HepG2 (cell line): ENCODE measurements at regions not wholly inside any gene's neighbourhood (a gene's known extent, or its start where the extent isn't known, plus 50 kb on each side); places are given as distances from the start of the nearest gene placed in this dataset.

Source experiments
- ATAC-seq: fragments of 200-7000 bp; cut with Tn5 transposase; 3 replicates; pipeline ENCODE4 v1.9.1; 2020; ENCODE audit warnings: mild to moderate bottlenecking, moderate library complexity
- BruUV-seq: library from RNA; stranded (reverse); fragments of 400-500 nt; replicated peaks from 2 replicates; lab custom pipeline; 2021; lab: Mats Ljungman, UMichigan
- CTCF ChIA-PET: fragments of 300-600 bp; formaldehyde crosslinking; extraction: SDS; loops from one replicate; lab custom pipeline; 2021; ENCODE audit warnings: low total read pairs, inconsistent platforms, low intra/inter-chr PET ratio; lab: Yijun Ruan, JAX
- POLR2A ChIA-PET: fragments of 350-600 bp; sonication (Branson Sonifier 250); formaldehyde crosslinking; loops from one replicate; lab custom pipeline; 2020; ENCODE audit warnings: antibody characterized with exemption, inconsistent platforms; lab: Yijun Ruan, JAX
- DNase-seq: peaks from one replicate; pipeline ENCODE4 v3.0.0-alpha.2; 2015; ENCODE audit warnings: low spot score
- FAIRE-seq: peaks from 3 replicates; lab custom pipeline; 2011; peaks lifted over from hg19 to GRCh38; lab: Jason Lieb, UNC
- H2AFZ ChIP-seq: one replicate; pipeline ENCODE4 v1.6.1; 2011; ENCODE audit warnings: low read length, inconsistent platforms
- H3K27ac ChIP-seq: fragments of 300-600 bp; 3 replicates; pipeline ENCODE4 v1.8.0; 2011; ENCODE audit warnings: mixed run types, mild to moderate bottlenecking, mixed read lengths, low read length, inconsistent platforms; ENCODE audit not compliant: insufficient read depth; ENCODE audit errors: extremely low read length
- H3K27me3 ChIP-seq, 2 experiments: fragments of 200-600 bp in 1 of 2; 2 replicates in 1 of 2; 3 replicates in 1 of 2; pipeline versions ENCODE4 v1.6.0 to v1.8.0; 2011; ENCODE audit warnings: low read length in 2 of 2, mild to moderate bottlenecking in 2 of 2, moderate library complexity in 2 of 2, inconsistent platforms in 1 of 2; ENCODE audit not compliant: insufficient read depth in 2 of 2, control insufficient read depth in 1 of 2
- H3K36me3 ChIP-seq, 2 experiments: fragments of 200-600 bp in 1 of 2; replicated peaks in 1 of 2; 2 replicates in 1 of 2; 3 replicates in 1 of 2; pipeline versions ENCODE4 v1.5.1 to v1.8.0; 2011; ENCODE audit warnings: low read length in 2 of 2, inconsistent platforms in 1 of 2; ENCODE audit not compliant: insufficient read depth in 2 of 2, control insufficient read depth in 1 of 2
- H3K4me1 ChIP-seq: 2 replicates; pipeline ENCODE4 v1.5.1; 2012; ENCODE audit warnings: low read length, inconsistent platforms; ENCODE audit not compliant: insufficient read depth
- H3K4me2 ChIP-seq: 2 replicates; pipeline ENCODE4 v1.6.0; 2011; ENCODE audit warnings: low read depth, low read length, inconsistent platforms
- H3K4me3 ChIP-seq, 3 experiments: fragments of 200-600 bp in 1 of 3; sonication (generic), shearing (Covaris generic) in 1 of 3; replicated peaks in 1 of 3; 2 replicates each; pipeline ENCODE4 v1.5.1; 2011 to 2016; ENCODE audit warnings: low read length in 3 of 3, inconsistent platforms in 2 of 3, low read depth in 2 of 3, mild to moderate bottlenecking in 2 of 3, control low read depth in 1 of 3, mixed read lengths in 1 of 3; ENCODE audit not compliant: insufficient read depth in 1 of 3
- H3K79me2 ChIP-seq: one replicate; pipeline ENCODE4 v1.6.1; 2011; ENCODE audit warnings: low read length, inconsistent platforms; ENCODE audit not compliant: insufficient read depth
- H3K9ac ChIP-seq: 2 replicates; pipeline ENCODE4 v1.6.0; 2011; ENCODE audit warnings: mild to moderate bottlenecking, low read depth, low read length, inconsistent platforms; ENCODE audit not compliant: insufficient read depth
- H3K9me3 ChIP-seq: 2 replicates; pipeline ENCODE4 v1.5.1; 2012; ENCODE audit warnings: mild to moderate bottlenecking, low read length
- H4K20me1 ChIP-seq: 2 replicates; pipeline ENCODE4 v1.6.0; 2011; ENCODE audit warnings: inconsistent platforms, mild to moderate bottlenecking, low read length, moderate library complexity; ENCODE audit not compliant: insufficient read depth
- ERF ChIP-seq: IDR thresholded peaks from 2 replicates; pipeline ENCODE4 v1.6.1; 2018; ENCODE audit warnings: missing biosample characterization, missing genetic modification reagents
- HOXA3 ChIP-seq: sonication (generic); formaldehyde crosslinking; IDR thresholded peaks from 2 replicates; pipeline ENCODE4 v1.5.0; 2020; ENCODE audit warnings: missing genetic modification reagents
- HOXA9 ChIP-seq: sonication (generic); formaldehyde crosslinking; IDR thresholded peaks from 2 replicates; pipeline ENCODE4 v1.8.1; 2022; ENCODE audit warnings: missing genetic modification reagents, mild to moderate bottlenecking, moderate library complexity, borderline replicate concordance
- JUNB ChIP-seq: sonication (generic); formaldehyde crosslinking; IDR thresholded peaks from 2 replicates; pipeline ENCODE4 v1.8.0; 2022; ENCODE audit warnings: missing genetic modification reagents, mild to moderate bottlenecking, borderline replicate concordance
- PITX1 ChIP-seq: sonication (generic); formaldehyde crosslinking; IDR thresholded peaks from 2 replicates; pipeline ENCODE4 v1.5.1; 2020; ENCODE audit warnings: mild to moderate bottlenecking, missing genetic modification reagents
- SALL2 ChIP-seq: sonication (generic); formaldehyde crosslinking; IDR thresholded peaks from 2 replicates; pipeline ENCODE4 v1.8.1; 2023; ENCODE audit warnings: mild to moderate bottlenecking, missing genetic modification reagents, inconsistent platforms
- SCMH1 ChIP-seq: sonication (generic); formaldehyde crosslinking; IDR thresholded peaks from 2 replicates; pipeline ENCODE4 v1.9.0; 2021; ENCODE audit warnings: missing genetic modification reagents, mild to moderate bottlenecking, borderline replicate concordance
- SIX1 ChIP-seq: sonication (generic); formaldehyde crosslinking; IDR thresholded peaks from 2 replicates; pipeline ENCODE4 v1.4.0; 2020; ENCODE audit warnings: missing genetic modification reagents, borderline replicate concordance
- SP4 ChIP-seq: sonication (generic); formaldehyde crosslinking; IDR thresholded peaks from 2 replicates; pipeline ENCODE4 v1.8.1; 2023; ENCODE audit warnings: mild to moderate bottlenecking, missing genetic modification reagents
- WIZ ChIP-seq: sonication (generic); formaldehyde crosslinking; IDR thresholded peaks from 2 replicates; pipeline ENCODE4 v1.5.1; 2020; ENCODE audit warnings: mild to moderate bottlenecking, missing genetic modification reagents
- XRCC5 ChIP-seq: fragments of 200-400 bp; formaldehyde crosslinking; optimal IDR thresholded peaks from 2 replicates; pipeline ENCODE3; 2017; ENCODE audit warnings: mild to moderate bottlenecking, low read length
- ZFP41 ChIP-seq: sonication (generic); formaldehyde crosslinking; IDR thresholded peaks from 2 replicates; pipeline ENCODE4 v1.4.0; 2020; ENCODE audit warnings: mild to moderate bottlenecking, missing genetic modification reagents, borderline replicate concordance
- ZNF83 ChIP-seq: sonication (generic); formaldehyde crosslinking; IDR thresholded peaks from 2 replicates; pipeline ENCODE4 v1.4.0; 2020; ENCODE audit warnings: missing genetic modification reagents, mild to moderate bottlenecking, borderline replicate concordance
- WGBS: methylation state at CpG from one replicate; pipeline ENCODE4 v1.1.6; 2017; ENCODE audit warnings: low lambda C conversion rate; 5-methylcytosine and 5-hydroxymethylcytosine counted together
- in situ Hi-C: cut with HindIII; loops from 2 replicates; pipeline ENCODE4 v1.10.0; 2017; ENCODE audit warnings: low pct_unique_long_range_greater_than_20kb; ENCODE audit not compliant: extremely low pct_ligation_motif_present
- intact Hi-C: fragments of 100-400 bp; cut with micrococcal nuclease; formaldehyde crosslinking; loops from one replicate; pipeline ENCODE4 v1.10.0; 2022; ENCODE audit not compliant: unreplicated experiment
- TF ChIP-seq, protein P1 (sequence below): sonication (generic); formaldehyde crosslinking; IDR thresholded peaks from 2 replicates; pipeline ENCODE4 v1.4.0; 2020; ENCODE audit warnings: mild to moderate bottlenecking, missing genetic modification reagents, borderline replicate concordance
- TF ChIP-seq, protein P2 (sequence below): sonication (generic); formaldehyde crosslinking; conservative IDR thresholded peaks from 2 replicates; pipeline ENCODE4 v1.8.0; 2022; ENCODE audit warnings: mild to moderate bottlenecking, moderate library complexity, missing genetic modification reagents

DNA sequence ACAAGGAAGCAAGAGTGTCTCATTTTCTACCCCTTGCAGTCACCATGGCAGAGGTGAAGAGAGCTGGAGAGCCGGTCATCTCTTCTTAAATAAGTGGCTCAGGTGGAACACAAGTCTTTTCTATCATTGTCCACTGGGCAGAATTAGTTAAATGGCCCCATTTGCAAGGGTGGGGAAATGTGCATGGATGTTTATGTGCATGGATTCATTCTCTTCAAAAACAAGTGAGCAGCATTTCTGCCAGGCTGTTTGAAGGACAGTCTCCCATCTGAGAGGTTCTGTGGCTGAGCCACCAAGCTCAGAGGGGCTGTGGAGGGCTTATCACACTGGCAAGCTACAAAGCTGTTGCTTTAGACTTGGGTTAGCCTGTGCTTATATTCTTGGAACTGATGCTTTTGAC lies 370.3 kb upstream of the MTPN start:
- Histone ChIP-seq H3K9me3 (no peaks in the 10 kb centered on the region), H3K4me3 (no peak overlapping the region), H3K27ac (no peak overlapping the region), H3K9ac (no peak overlapping the region), H3K36me3 (no peaks in the 10 kb centered on the region), H3K27me3 (no peaks in the 10 kb centered on the region), H4K20me1 (no peaks in the 10 kb centered on the region), H2AFZ (no peak overlapping the region), H3K4me2 (no peak overlapping the region), H3K4me1 (no peaks in the 10 kb centered on the region), H3K79me2 (no peaks in the 10 kb centered on the region)
- no TSS peak for BruUV-seq
- no peak for DNase-seq
- WGBS: 0% methylated on average over 1 of the region's 1 CpG
- ATAC-seq: no peak
- ChIA-PET POLR2A (no interaction called here), CTCF (no interaction called here)
- in situ Hi-C loops: no loop called here
- FAIRE-seq: no peak
- TF ChIP-seq SALL2 (CRISPR knock-in tag) (no peak), WIZ (no peak), JUNB (CRISPR knock-in tag) (no peak), XRCC5 (no peak), ERF (no peak), ZFP41 (CRISPR knock-in tag) (no peak), SCMH1 (CRISPR knock-in tag) (no peak), HOXA3 (CRISPR knock-in tag) (no peak), SP4 (CRISPR knock-in tag) (no peak), HOXA9 (CRISPR knock-in tag) (no peak), ZNF83 (no peak), SIX1 (CRISPR knock-in tag) (no peak), PITX1 (CRISPR knock-in tag) (no peak)
- TF ChIP-seq, protein P1, sequence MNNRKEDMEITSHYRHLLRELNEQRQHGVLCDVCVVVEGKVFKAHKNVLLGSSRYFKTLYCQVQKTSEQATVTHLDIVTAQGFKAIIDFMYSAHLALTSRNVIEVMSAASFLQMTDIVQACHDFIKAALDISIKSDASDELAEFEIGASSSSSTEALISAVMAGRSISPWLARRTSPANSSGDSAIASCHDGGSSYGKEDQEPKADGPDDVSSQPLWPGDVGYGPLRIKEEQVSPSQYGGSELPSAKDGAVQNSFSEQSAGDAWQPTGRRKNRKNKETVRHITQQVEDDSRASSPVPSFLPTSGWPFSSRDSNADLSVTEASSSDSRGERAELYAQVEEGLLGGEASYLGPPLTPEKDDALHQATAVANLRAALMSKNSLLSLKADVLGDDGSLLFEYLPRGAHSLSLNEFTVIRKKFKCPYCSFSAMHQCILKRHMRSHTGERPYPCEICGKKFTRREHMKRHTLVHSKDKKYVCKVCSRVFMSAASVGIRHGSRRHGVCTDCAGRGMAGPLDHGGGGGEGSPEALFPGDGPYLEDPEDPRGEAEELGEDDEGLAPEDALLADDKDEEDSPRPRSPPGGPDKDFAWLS (CRISPR knock-in tag): no peak
- TF ChIP-seq, protein P2, sequence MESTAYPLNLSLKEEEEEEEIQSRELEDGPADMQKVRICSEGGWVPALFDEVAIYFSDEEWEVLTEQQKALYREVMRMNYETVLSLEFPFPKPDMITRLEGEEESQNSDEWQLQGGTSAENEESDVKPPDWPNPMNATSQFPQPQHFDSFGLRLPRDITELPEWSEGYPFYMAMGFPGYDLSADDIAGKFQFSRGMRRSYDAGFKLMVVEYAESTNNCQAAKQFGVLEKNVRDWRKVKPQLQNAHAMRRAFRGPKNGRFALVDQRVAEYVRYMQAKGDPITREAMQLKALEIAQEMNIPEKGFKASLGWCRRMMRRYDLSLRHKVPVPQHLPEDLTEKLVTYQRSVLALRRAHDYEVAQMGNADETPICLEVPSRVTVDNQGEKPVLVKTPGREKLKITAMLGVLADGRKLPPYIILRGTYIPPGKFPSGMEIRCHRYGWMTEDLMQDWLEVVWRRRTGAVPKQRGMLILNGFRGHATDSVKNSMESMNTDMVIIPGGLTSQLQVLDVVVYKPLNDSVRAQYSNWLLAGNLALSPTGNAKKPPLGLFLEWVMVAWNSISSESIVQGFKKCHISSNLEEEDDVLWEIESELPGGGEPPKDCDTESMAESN (CRISPR knock-in tag): no peak
- TF ChIP-seq, all 625 proteins: peak for 0
- intact Hi-C loops: no loop called here
